GM12892 (cell line): ENCODE measurements at regions not wholly inside any gene's neighbourhood (a gene's known extent, or its start where the extent isn't known, plus 50 kb on each side); places are given as distances from the start of the nearest gene placed in this dataset.

ENCODE experiments used
- DNase-seq: peaks from one replicate; pipeline ENCODE4 v3.0.0; 2011; ENCODE audit not compliant: insufficient read length
- FAIRE-seq: peaks from 2 replicates; lab custom pipeline; 2011; peaks lifted over from hg19 to GRCh38; lab: Jason Lieb, UNC
- POLR2A ChIP-seq: IDR thresholded peaks from 2 replicates; pipeline ENCODE4 v1.6.1; 2011; ENCODE audit warnings: low read depth, low read length, control low read depth
- POLR2AphosphoS5 ChIP-seq: IDR thresholded peaks from 2 replicates; pipeline ENCODE4 v1.6.1; 2011; ENCODE audit warnings: low read depth, low read length, control low read depth
- TAF1 ChIP-seq: IDR thresholded peaks from 2 replicates; pipeline ENCODE4 v1.6.1; 2011; ENCODE audit warnings: low read depth, mild to moderate bottlenecking, control low read depth, low read length, borderline replicate concordance

DNA sequence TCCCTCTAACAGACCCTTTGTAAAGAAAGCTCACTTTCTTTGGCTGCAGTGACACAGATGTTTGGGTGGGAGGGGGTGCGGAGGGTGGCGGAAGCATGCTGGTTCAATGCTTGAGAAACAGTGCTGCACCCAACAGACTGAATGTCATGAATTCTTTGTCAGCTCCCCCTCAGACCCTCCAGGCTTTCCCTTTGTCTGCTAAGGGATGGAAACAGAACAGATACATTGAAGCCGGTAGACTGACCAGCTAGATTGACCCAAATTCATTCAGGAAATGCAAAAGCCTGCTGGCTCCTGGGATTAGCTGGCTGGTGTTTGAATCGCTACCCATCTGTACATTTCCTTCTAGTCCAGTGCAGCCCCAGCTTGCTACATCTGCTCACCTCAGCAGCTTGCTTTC, 90.8 kb upstream of the PAK3 start:
- DNase-seq, result no peak
- FAIRE-seq, result no peak
- TF ChIP-seq TAF1 (no peak), POLR2A (no peak), POLR2AphosphoS5 (no peak)

DNA sequence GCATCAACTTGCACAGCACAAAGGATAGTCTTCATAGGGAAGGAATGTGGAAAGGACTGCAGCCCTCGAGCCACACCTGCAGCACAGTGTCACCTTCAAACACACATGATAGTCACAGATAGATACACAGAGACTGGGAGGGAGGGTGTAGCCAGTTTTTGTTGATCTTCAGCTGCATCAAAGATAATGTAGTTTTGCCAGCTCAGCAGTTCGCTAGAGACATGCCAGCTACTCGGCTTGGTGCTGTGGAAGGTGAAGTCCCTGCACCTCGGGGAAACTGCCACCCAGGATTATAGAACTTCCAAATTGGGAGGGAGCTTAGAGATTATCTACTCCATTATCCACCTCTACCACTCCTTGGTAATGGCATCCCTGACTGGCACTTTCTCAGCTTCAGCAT, 92.9 kb upstream of the PAK3 start:
- TF ChIP-seq POLR2AphosphoS5 (no peak), POLR2A (no peak), TAF1 (no peak)
- no peak for FAIRE-seq
- no peak for DNase-seq

- DNase-seq, result no peak
- no peak for TF ChIP-seq TAF1
- TF ChIP-seq POLR2A, result no peak
- TF ChIP-seq POLR2AphosphoS5, result no peak
- FAIRE-seq, result peak; percentile 27
Measured at GRCh38 chrX:110992611-110993010, 103.4 kb upstream of the PAK3 start.

GRCh38 chrX:110989869-110990268, 106.1 kb upstream of the PAK3 start:
- no peak for FAIRE-seq
- TF ChIP-seq POLR2A (no peak), POLR2AphosphoS5 (no peak), TAF1 (no peak)
- no peak for DNase-seq

GRCh38 chrX:110989447-110989846, 106.5 kb upstream of the PAK3 start:
- DNase-seq (no peak), FAIRE-seq (no peak)
- TF ChIP-seq POLR2A (no peak), POLR2AphosphoS5 (no peak), TAF1 (no peak)

DNA sequence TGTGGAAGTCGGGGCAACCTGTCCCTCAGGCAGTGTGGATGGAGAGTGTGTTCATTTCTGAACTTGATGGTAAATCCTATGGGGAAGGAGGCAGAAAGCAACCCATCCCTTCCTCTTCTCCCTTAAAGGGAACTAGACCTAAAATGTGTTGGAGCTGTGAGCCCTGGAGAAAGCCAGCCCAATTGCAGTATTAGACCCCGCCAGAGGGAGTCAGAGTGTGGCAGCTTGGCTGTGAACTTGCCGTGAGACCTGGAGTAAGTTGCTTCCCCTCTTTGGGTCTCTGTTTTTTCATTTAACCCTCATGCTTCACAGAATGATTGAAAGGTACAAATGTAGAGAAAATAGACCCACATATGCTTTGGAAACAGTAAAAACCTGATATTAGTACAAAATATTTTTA, 108.7 kb upstream of the PAK3 start:
- no peak for DNase-seq
- FAIRE-seq, result no peak
- TF ChIP-seq TAF1 (no peak), POLR2A (no peak), POLR2AphosphoS5 (no peak)

- no peak for DNase-seq
- FAIRE-seq, result no peak
- no peak for TF ChIP-seq TAF1
- TF ChIP-seq POLR2AphosphoS5, result no peak
- TF ChIP-seq POLR2A, result no peak
Measured at GRCh38 chrX:110985470-110985869, 110.5 kb upstream of the PAK3 start.

DNA sequence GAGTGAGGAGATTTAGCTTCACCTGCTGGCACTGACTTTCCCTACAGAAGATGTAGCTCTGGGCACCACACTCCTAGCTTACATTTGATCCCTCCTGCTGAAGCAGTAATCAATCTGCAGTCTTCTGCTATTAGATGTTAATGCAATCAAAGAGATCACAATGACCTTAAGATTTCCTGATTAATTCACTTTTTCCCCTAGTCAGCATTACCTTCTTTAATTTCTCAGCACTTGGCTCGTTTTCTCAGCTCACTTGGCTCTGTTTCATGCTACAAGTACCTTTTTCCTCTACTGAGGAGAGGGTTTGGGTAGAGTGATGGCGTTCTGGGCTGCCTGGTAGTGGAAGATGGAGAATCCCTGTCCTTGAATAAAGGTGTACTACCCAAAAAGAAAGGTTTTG, 113.0 kb upstream of the PAK3 start:
- TF ChIP-seq POLR2AphosphoS5 (no peak), POLR2A (no peak), TAF1 (no peak)
- no peak for DNase-seq
- no peak for FAIRE-seq

- no peak for FAIRE-seq
- TF ChIP-seq POLR2A (no peak), POLR2AphosphoS5 (no peak), TAF1 (no peak)
- no peak for DNase-seq
Measured at GRCh38 chrX:110966839-110967238, 129.2 kb upstream of the PAK3 start.

DNA sequence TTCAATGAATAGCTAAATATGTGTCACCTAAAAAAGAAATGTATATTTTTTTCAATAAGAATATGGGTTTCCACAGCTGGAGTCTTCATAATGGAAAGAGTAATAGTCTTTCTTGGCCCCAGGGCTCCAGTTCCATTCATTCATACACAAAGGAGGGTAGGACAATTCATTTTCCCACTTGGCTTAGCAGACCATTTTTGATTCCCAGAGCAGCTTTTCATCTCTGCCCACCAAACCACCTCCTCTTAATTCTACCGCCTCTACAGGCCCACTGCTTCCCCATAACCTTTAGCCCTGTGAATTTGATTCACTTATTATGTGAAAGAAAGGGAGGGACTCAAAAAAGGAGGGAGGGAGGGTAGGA, 129.9 kb upstream of the PAK3 start:
- FAIRE-seq, result no peak
- TF ChIP-seq POLR2A (no peak), POLR2AphosphoS5 (no peak), TAF1 (no peak)
- DNase-seq, result no peak

GRCh38 chrX:110965409-110966090, 130.4 kb upstream of the PAK3 start:
- FAIRE-seq (no peak), DNase-seq (no peak)
- TF ChIP-seq POLR2AphosphoS5 (no peak), TAF1 (no peak), POLR2A (no peak)

DNA sequence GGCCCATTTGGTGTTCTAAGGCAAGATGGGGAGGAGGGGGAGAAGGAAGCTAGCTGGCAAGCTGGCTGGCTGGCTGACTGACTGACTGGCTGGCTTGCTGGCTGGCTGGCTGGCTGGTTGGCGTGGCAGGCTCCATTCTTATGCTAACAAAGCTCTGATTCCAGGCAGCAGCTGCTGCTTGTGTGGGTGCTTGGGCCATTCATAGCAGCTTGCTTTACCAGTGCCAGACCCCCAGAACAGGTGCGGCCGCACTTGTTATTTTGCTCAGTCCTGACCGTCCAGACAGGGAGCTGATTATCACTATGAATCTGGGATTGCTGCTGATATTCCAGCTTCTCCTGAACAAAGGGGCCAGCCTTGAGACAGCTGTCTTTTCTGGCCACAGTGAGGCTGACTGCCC, 131.2 kb upstream of the PAK3 start:
- no peak for FAIRE-seq
- no peak for TF ChIP-seq POLR2AphosphoS5
- TF ChIP-seq TAF1, result no peak
- TF ChIP-seq POLR2A, result no peak
- DNase-seq, result no peak

DNA sequence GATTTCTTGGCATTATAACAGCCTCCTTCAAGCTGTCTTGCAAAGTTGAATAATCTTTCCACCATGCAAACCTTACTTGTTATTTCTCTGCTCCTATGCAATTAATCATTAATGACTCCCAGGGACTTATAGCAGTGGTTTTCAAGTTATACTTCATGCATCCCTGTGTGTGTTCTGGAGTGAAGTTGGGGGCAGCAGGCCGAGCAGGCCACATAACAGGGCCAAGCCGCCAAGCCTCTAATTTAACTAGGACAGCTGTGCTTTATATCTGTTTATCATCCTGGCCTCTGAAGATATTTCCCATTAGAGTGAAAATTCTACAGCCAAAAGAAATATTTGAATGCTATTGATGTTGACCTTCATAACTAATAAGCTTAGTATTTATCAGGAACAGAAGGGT, 133.5 kb upstream of the PAK3 start:
- TF ChIP-seq POLR2A (no peak), POLR2AphosphoS5 (no peak), TAF1 (no peak)
- no peak for FAIRE-seq
- no peak for DNase-seq
